Heart left ventricle (tissue), 13 donors: ENCODE measurements at regions not wholly inside any gene's neighbourhood (a gene's known extent, or its start where the extent isn't known, plus 50 kb on each side); places are given as distances from the start of the nearest gene placed in this dataset.

ENCODE experiments used
- POLR2A ChIP-seq, 2 donors: fragments of 450-650 bp; IDR thresholded peaks; one replicate each; pipeline ENCODE4 v1.6.1; 2017; ENCODE audit warnings: antibody characterized with exemption in 2 of 2, mild to moderate bottlenecking in 2 of 2, moderate library complexity in 2 of 2
- TF ChIP-seq, protein P1 (sequence below), 12 donors: fragments of 200-600 bp; sonication (generic) in 4 of 12; IDR thresholded peaks; one replicate each; pipeline versions ENCODE4 v1.5.0 to v1.8.0; 2018 to 2022; ENCODE audit warnings: antibody characterized with exemption in 12 of 12, mild to moderate bottlenecking in 5 of 12
- donor health status: ischemic (EF 13 %, LVEDD 7.1; RV severe dilation, severe dysfunction).
- donor health status: DM: no; HTN: yes; CAD: no.
- donor health status: DM: no; HTN: no; CAD: no.
- donor health status: ischemic (EF 25% LVEDD 6.9; RV normal size, moderate dysfunction).
- donor health status: ischemic (EF 25% LVEDD 5.7; RV mildly dilated, moderate dysfunction).
- donor health status: ischemic (EF 35%, LVEDD 5.7; RV mildly dilated, moderate dysfunction).
- donor health status: nonischemic (EF 11% LVEDD 7.7; RV severe dilation, severe dysfunction).
- donor health status: DM: yes; HTN: yes; CAD: no.
- donor health status: PGD.
- donor health status: ischemic (EF 29% LVEDD 5.4; RV normal size, mild dysfunction).
- donor health status: nonischemic (EF 23%, LVEDD 6.1; RV moderate dilation, normal function).

DNA sequence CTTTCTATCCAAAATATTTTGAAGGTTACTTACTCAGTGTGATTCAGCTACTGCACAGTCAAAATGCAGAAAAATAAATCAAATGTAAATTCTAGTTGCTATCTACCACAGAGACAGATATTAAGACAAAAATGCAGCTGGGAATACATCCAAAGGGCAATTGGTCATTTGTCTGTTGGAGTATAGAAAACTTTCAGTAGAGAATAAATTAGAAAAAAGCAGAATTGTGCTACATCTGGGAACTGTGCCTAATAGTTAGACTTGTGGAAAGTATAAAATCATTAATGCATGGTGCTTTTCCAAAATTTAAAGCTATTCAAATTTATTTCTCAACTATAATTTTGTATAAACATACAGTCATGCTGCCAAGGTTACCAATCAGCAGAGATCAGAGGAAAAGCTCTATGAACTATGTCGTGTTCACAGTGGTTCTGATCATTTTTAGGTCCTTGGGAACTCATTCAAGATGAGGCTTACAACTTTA is 1635.8 kb downstream of the PCDH9 start:
- no peak for TF ChIP-seq POLR2A (IDR thresholded peaks at IDR 0.05)
- TF ChIP-seq, protein P1, sequence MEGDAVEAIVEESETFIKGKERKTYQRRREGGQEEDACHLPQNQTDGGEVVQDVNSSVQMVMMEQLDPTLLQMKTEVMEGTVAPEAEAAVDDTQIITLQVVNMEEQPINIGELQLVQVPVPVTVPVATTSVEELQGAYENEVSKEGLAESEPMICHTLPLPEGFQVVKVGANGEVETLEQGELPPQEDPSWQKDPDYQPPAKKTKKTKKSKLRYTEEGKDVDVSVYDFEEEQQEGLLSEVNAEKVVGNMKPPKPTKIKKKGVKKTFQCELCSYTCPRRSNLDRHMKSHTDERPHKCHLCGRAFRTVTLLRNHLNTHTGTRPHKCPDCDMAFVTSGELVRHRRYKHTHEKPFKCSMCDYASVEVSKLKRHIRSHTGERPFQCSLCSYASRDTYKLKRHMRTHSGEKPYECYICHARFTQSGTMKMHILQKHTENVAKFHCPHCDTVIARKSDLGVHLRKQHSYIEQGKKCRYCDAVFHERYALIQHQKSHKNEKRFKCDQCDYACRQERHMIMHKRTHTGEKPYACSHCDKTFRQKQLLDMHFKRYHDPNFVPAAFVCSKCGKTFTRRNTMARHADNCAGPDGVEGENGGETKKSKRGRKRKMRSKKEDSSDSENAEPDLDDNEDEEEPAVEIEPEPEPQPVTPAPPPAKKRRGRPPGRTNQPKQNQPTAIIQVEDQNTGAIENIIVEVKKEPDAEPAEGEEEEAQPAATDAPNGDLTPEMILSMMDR (IDR thresholded peaks at IDR 0.05) = no peak
